ENCODE measurements at regions not wholly inside any gene's neighbourhood (a gene's known extent, or its start where the extent isn't known, plus 50 kb on each side); places are given as distances from the start of the nearest gene placed in this dataset.

DNA sequence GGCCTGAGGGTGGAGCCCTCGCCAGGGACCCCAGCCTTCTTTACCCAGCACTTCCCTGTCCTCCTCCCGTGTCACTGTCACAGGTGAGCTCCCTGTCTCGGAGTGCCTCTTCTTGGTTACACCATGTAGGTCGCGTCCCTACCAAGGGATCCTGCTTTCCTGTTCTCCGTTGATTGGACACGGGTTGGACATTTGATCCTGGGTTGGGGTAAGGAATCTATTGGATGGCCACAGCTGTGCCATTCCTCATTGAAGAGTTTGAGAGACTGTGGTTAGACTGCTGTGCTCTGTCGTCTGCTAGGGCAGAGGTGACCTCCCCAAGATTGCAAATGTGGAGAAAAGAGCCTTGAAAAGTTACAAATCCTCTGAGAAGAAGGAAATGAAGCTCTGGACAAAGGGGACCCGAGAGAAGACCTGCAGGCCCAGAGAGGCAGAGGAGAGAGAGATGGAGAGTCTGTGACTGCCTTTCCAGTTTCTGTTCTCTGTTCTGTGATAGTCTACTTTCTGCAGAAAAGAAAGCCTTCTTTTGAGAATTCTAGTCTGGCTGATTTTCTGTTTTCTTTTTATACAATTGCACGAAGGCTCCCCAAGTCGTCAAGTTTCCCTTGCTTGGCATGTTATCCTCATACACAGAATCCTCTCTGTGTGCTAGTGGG is 325.7 kb upstream of the RGMA start:
- Histone ChIP-seq H3K79me2 (ENCODE audit: insufficient read depth, low read length) (no peaks in the 10 kb centered on the region), H3K4me1 (ENCODE audit: insufficient read depth, low read length) (no peaks in the 10 kb centered on the region), H3K27me3 (ENCODE audit: insufficient read depth, low read length) (no peaks in the 10 kb centered on the region), H3K27ac (ENCODE audit: low read depth, low read length) (no peak overlapping the region), H4K20me1 (ENCODE audit: insufficient read depth, low read length) (no peaks in the 10 kb centered on the region), H3K9me3 (ENCODE audit: insufficient read depth, low read depth, low read length) (no peaks in the 10 kb centered on the region), H3K36me3 (ENCODE audit: insufficient read depth, low read length) (no peaks in the 10 kb centered on the region), H3K4me2 (ENCODE audit: low read length) (no peak overlapping the region), H3K4me3 (ENCODE audit: insufficient read depth, low read depth, low read length) (no peak overlapping the region), H3K9ac (ENCODE audit: low read length) (no peak overlapping the region), H2AFZ (ENCODE audit: low read depth, low read length) (no peak overlapping the region)
- Mint-ChIP-seq H3K36me3 (ENCODE audit: low read depth, unreplicated experiment) (no peaks in the 10 kb centered on the region), H3K4me1 (ENCODE audit: low read depth, unreplicated experiment) (no peaks in the 10 kb centered on the region), H3K4me3 (ENCODE audit: unreplicated experiment) (no peak overlapping the region), H3K27me3 (ENCODE audit: low read depth, unreplicated experiment) (peaks cover 43% of the 10 kb centered on the region), H3K9me3 (ENCODE audit: unreplicated experiment) (peaks cover 7% of the 10 kb centered on the region), H3K27ac (ENCODE audit: unreplicated experiment) (no peak overlapping the region)
- FAIRE-seq (no peak), DNase-seq (ENCODE audit: low read depth) (no peak)
- no peak for TF ChIP-seq EZH2 (IDR thresholded peaks at IDR 0.05; ENCODE audit: insufficient read depth, low read length)
- TF ChIP-seq, protein P1, sequence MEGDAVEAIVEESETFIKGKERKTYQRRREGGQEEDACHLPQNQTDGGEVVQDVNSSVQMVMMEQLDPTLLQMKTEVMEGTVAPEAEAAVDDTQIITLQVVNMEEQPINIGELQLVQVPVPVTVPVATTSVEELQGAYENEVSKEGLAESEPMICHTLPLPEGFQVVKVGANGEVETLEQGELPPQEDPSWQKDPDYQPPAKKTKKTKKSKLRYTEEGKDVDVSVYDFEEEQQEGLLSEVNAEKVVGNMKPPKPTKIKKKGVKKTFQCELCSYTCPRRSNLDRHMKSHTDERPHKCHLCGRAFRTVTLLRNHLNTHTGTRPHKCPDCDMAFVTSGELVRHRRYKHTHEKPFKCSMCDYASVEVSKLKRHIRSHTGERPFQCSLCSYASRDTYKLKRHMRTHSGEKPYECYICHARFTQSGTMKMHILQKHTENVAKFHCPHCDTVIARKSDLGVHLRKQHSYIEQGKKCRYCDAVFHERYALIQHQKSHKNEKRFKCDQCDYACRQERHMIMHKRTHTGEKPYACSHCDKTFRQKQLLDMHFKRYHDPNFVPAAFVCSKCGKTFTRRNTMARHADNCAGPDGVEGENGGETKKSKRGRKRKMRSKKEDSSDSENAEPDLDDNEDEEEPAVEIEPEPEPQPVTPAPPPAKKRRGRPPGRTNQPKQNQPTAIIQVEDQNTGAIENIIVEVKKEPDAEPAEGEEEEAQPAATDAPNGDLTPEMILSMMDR (IDR thresholded peaks at IDR 0.05; ENCODE audit: insufficient read depth, low read depth, low read length) = no peak

DNA sequence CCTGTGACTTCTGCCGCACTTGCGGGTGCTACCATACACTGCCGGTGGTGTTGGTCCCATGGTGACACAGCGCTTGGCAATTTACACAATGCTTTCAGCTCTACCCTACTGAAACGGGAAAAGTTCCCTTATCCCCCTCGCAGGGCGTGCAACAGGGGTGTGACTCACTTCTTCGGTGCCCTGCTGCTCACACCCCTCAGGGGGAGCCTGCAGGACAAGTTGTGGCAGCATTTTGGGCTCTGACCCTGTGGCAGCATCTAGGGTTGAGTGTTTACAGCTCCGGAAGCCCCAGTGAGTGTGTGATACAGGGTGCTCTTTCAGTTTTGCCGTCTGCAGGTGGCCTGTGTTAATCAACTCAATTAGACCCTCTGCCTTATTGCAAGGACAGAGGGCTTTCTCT is 324.7 kb upstream of the RGMA start:
- H3K4me1 Mint-ChIP-seq (ENCODE audit: low read depth, unreplicated experiment) = no peaks in the 10 kb centered on the region
- H3K9me3 Mint-ChIP-seq (ENCODE audit: unreplicated experiment) = peaks cover 7% of the 10 kb centered on the region

DNA sequence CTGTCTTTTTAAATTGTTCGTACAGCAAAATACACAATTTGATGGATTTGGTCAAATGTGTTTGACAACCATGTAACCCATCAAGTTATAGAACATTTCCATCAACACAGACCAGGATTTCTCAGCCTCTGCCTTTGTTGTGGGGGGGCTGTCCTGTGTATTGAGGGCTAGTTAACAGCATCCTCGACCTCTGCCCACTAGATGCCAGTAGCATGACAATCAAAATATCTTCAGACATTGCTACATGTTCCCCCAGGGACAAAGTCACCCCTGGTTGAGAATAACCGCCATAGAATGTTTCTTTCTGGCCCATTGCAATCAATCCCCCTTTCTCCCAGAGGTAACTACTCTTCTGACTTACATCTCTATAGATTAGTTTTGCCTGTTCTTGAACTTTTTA is 310.1 kb upstream of the RGMA start:
- no peak overlapping the region for H2AFZ ChIP-seq (ENCODE audit: low read depth, low read length)
- H3K4me2 ChIP-seq (ENCODE audit: low read length) = no peak overlapping the region
- H3K27ac ChIP-seq (ENCODE audit: low read depth, low read length) = no peak overlapping the region
- peaks cover 2% of the 10 kb centered on the region for H3K27me3 Mint-ChIP-seq (ENCODE audit: low read depth, unreplicated experiment)
- H3K36me3 ChIP-seq (ENCODE audit: insufficient read depth, low read length) = no peaks in the 10 kb centered on the region
- H3K27me3 ChIP-seq (ENCODE audit: insufficient read depth, low read length) = no peaks in the 10 kb centered on the region
- no peaks in the 10 kb centered on the region for H3K9me3 ChIP-seq (ENCODE audit: insufficient read depth, low read depth, low read length)
- no peaks in the 10 kb centered on the region for H3K36me3 Mint-ChIP-seq (ENCODE audit: low read depth, unreplicated experiment)
- H3K4me3 Mint-ChIP-seq (ENCODE audit: unreplicated experiment) = no peak overlapping the region
- H3K4me3 ChIP-seq (ENCODE audit: insufficient read depth, low read depth, low read length) = no peak overlapping the region
- no peaks in the 10 kb centered on the region for H3K4me1 Mint-ChIP-seq (ENCODE audit: low read depth, unreplicated experiment)
- H3K9me3 Mint-ChIP-seq (ENCODE audit: unreplicated experiment) = peaks cover 8% of the 10 kb centered on the region
- no peaks in the 10 kb centered on the region for H3K79me2 ChIP-seq (ENCODE audit: insufficient read depth, low read length)
- H3K4me1 ChIP-seq (ENCODE audit: insufficient read depth, low read length) = no peaks in the 10 kb centered on the region
- H3K9ac ChIP-seq (ENCODE audit: low read length) = no peak overlapping the region
- TF ChIP-seq, protein P1 (IDR thresholded peaks at IDR 0.05; ENCODE audit: insufficient read depth, low read depth, low read length) = no peak
- no peak for TF ChIP-seq EZH2 (IDR thresholded peaks at IDR 0.05; ENCODE audit: insufficient read depth, low read length)
- DNase-seq (ENCODE audit: low read depth) = no peak
- no peak for FAIRE-seq
- H4K20me1 ChIP-seq (ENCODE audit: insufficient read depth, low read length) = no peaks in the 10 kb centered on the region
- no peak overlapping the region for H3K27ac Mint-ChIP-seq (ENCODE audit: unreplicated experiment)

More for the DNA sequence above, 324.7 kb upstream of the RGMA start:
- Mint-ChIP-seq H3K27ac (ENCODE audit: unreplicated experiment) (no peak overlapping the region), H3K36me3 (ENCODE audit: low read depth, unreplicated experiment) (no peaks in the 10 kb centered on the region), H3K27me3 (ENCODE audit: low read depth, unreplicated experiment) (peaks cover 43% of the 10 kb centered on the region), H3K4me3 (ENCODE audit: unreplicated experiment) (no peak overlapping the region)
- H3K4me2 ChIP-seq (ENCODE audit: low read length) = no peak overlapping the region
- no peaks in the 10 kb centered on the region for H3K9me3 ChIP-seq (ENCODE audit: insufficient read depth, low read depth, low read length)
- TF ChIP-seq, protein P1 (IDR thresholded peaks at IDR 0.05; ENCODE audit: insufficient read depth, low read depth, low read length) = no peak
- no peak for TF ChIP-seq EZH2 (IDR thresholded peaks at IDR 0.05; ENCODE audit: insufficient read depth, low read length)
- no peak overlapping the region for H3K4me3 ChIP-seq (ENCODE audit: insufficient read depth, low read depth, low read length)
- FAIRE-seq (no peak), DNase-seq (ENCODE audit: low read depth) (no peak)
- no peaks in the 10 kb centered on the region for H3K27me3 ChIP-seq (ENCODE audit: insufficient read depth, low read length)
- H4K20me1 ChIP-seq (ENCODE audit: insufficient read depth, low read length) = no peaks in the 10 kb centered on the region
- H3K9ac ChIP-seq (ENCODE audit: low read length) = no peak overlapping the region
- no peaks in the 10 kb centered on the region for H3K4me1 ChIP-seq (ENCODE audit: insufficient read depth, low read length)
- H3K36me3 ChIP-seq (ENCODE audit: insufficient read depth, low read length) = no peaks in the 10 kb centered on the region
- H3K27ac ChIP-seq (ENCODE audit: low read depth, low read length) = no peak overlapping the region
- no peaks in the 10 kb centered on the region for H3K79me2 ChIP-seq (ENCODE audit: insufficient read depth, low read length)
- no peak overlapping the region for H2AFZ ChIP-seq (ENCODE audit: low read depth, low read length)
